GM23338 (cell line): ENCODE measurements at regions not wholly inside any gene's neighbourhood (a gene's known extent, or its start where the extent isn't known, plus 50 kb on each side); places are given as distances from the start of the nearest gene placed in this dataset.

Experiments used
- ATAC-seq: fragments of 200-7000 bp; cut with Tn5 transposase; 3 replicates; pipeline ENCODE4 v1.9.1; 2020
- DNase-seq: peaks from one replicate; pipeline ENCODE4 v3.0.0-alpha.2; 2015; ENCODE audit warnings: low spot score
- H2AFZ ChIP-seq: fragments of 200-600 bp; sonication (generic); 2 replicates; pipeline ENCODE4 v1.8.0; 2016; ENCODE audit warnings: antibody characterized with exemption, mild to moderate bottlenecking, moderate library complexity
- H3F3A ChIP-seq: fragments of 200-600 bp; sonication (generic); replicated peaks from 2 replicates; pipeline ENCODE4 v1.8.0; 2017; ENCODE audit warnings: antibody characterized with exemption, mixed run types, low read depth
- H3K27ac ChIP-seq: fragments of 200-600 bp; sonication (generic); 2 replicates; pipeline ENCODE4 v1.6.1; 2016; ENCODE audit warnings: low read depth
- H3K27me3 ChIP-seq: fragments of 200-600 bp; sonication (generic); 2 replicates; pipeline ENCODE4 v1.8.0; 2016; ENCODE audit warnings: mild to moderate bottlenecking, mixed run types, moderate library complexity; ENCODE audit not compliant: insufficient read depth
- H3K36me3 ChIP-seq: fragments of 200-600 bp; sonication (generic); 2 replicates; pipeline ENCODE4 v1.8.0; 2016; ENCODE audit warnings: mild to moderate bottlenecking; ENCODE audit not compliant: insufficient read depth
- H3K4me1 ChIP-seq: fragments of 200-600 bp; sonication (generic); 2 replicates; pipeline ENCODE4 v1.8.0; 2016; ENCODE audit warnings: mild to moderate bottlenecking, moderate library complexity; ENCODE audit not compliant: insufficient read depth
- H3K4me2 ChIP-seq: fragments of 200-600 bp; sonication (generic); 2 replicates; pipeline ENCODE4 v1.7.1; 2017; ENCODE audit warnings: mixed run types
- H3K4me3 ChIP-seq: fragments of 200-600 bp; sonication (generic); 2 replicates; pipeline ENCODE4 v1.6.1; 2016; ENCODE audit warnings: mixed run types
- H3K79me2 ChIP-seq: fragments of 200-600 bp; sonication (generic); replicated peaks from 2 replicates; pipeline ENCODE4 v1.8.0; 2017; ENCODE audit warnings: mild to moderate bottlenecking; ENCODE audit not compliant: insufficient read depth
- H3K9me2 ChIP-seq: fragments of 200-600 bp; sonication (generic); 2 replicates; pipeline ENCODE4 v1.8.0; 2017; ENCODE audit not compliant: insufficient read depth
- H4K20me1 ChIP-seq: fragments of 200-600 bp; sonication (generic); replicated peaks from 2 replicates; pipeline ENCODE4 v1.8.0; 2017; ENCODE audit warnings: mild to moderate bottlenecking; ENCODE audit not compliant: insufficient read depth
- H3K27ac Mint-ChIP-seq: 2 replicates; pipeline ENCODE4 v1.8.0; 2020; ENCODE audit warnings: inconsistent platforms, mild to moderate bottlenecking, moderate library complexity, mixed read lengths
- H3K27me3 Mint-ChIP-seq: 3 replicates; pipeline ENCODE4 v1.8.0; 2022; ENCODE audit warnings: low read depth, mild to moderate bottlenecking, moderate library complexity, mixed read lengths, inconsistent platforms; ENCODE audit not compliant: insufficient read depth, poor library complexity
- H3K36me3 Mint-ChIP-seq: 3 replicates; pipeline ENCODE4 v1.8.0; 2021; ENCODE audit warnings: low read depth, mild to moderate bottlenecking, inconsistent platforms, moderate library complexity, mixed read lengths
- H3K4me1 Mint-ChIP-seq: 3 replicates; pipeline ENCODE4 v1.8.0; 2020; ENCODE audit warnings: mild to moderate bottlenecking, inconsistent platforms, mixed read lengths
- H3K4me3 Mint-ChIP-seq: 3 replicates; pipeline ENCODE4 v1.8.0; 2021; ENCODE audit warnings: moderate library complexity, mild to moderate bottlenecking, inconsistent platforms, mixed read lengths
- H3K9me3 Mint-ChIP-seq: 3 replicates; pipeline ENCODE4 v1.8.0; 2020; ENCODE audit warnings: moderate library complexity, mild to moderate bottlenecking, inconsistent platforms, mixed read lengths
- EZH2phosphoT487 ChIP-seq: fragments of 200-600 bp; sonication (generic); IDR thresholded peaks from one replicate; pipeline ENCODE4 v1.8.1; 2018; ENCODE audit warnings: antibody characterized with exemption; ENCODE audit not compliant: unreplicated experiment
- JUNB ChIP-seq: IDR thresholded peaks from one replicate; pipeline ENCODE4 v1.6.1; 2016; ENCODE audit warnings: antibody characterized with exemption; ENCODE audit not compliant: unreplicated experiment
- POLR2AphosphoS5 ChIP-seq: IDR thresholded peaks from 2 replicates; pipeline ENCODE4 v1.6.1; 2016; ENCODE audit warnings: antibody characterized with exemption, low read depth
- ZNF114 ChIP-seq: fragments of 250-450 bp; sonication (Bioruptor Pico); IDR thresholded peaks from 2 replicates; pipeline ENCODE4 v1.5.0; 2020; ENCODE audit warnings: mild to moderate bottlenecking, moderate library complexity
- ZNF331 ChIP-seq: fragments of 250-450 bp; sonication (Bioruptor Pico); IDR thresholded peaks from 2 replicates; pipeline ENCODE4 v1.5.0; 2020; ENCODE audit warnings: low read depth, mild to moderate bottlenecking, moderate library complexity
- TF ChIP-seq, protein P1 (sequence below): IDR thresholded peaks from 2 replicates; pipeline ENCODE4 v1.6.1; 2016; ENCODE audit warnings: antibody characterized with exemption
- TF ChIP-seq, protein P2 (sequence below): fragments of 250-450 bp; sonication (Bioruptor Pico); IDR thresholded peaks from 2 replicates; pipeline ENCODE4 v1.5.0; 2020; ENCODE audit warnings: mild to moderate bottlenecking, moderate library complexity
- TF ChIP-seq, protein P3 (sequence below), 2 experiments: fragments of 200-600 bp in 1 of 2; sonication (generic) in 1 of 2; conservative IDR thresholded peaks; 2 replicates each; pipeline versions ENCODE4 v1.5.1 to v1.6.1; 2016 to 2017; ENCODE audit warnings: antibody characterized with exemption in 2 of 2, low read depth in 2 of 2, mild to moderate bottlenecking in 2 of 2, moderate library complexity in 1 of 2

DNA sequence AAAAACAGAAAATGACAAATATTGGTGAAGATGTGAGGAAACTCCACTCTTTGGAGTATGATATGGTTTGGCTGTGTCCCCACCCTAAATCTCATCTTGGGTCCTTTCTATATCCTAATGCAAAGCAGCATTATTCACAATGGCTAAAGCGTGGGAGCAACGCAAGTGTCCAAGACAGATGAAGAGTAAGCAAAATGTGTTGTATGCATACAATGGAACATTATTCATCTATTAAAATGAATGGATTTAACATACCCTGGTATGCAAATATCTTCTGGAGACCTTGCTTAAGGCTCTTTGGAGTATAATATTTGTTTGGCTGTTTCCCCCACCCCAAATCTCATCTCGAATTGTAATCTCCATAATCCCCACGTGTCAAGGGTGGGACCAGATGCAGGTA, 839.8 kb upstream of the POM121L12 start:
- H3K27me3 Mint-ChIP-seq, result peaks cover 2% of the 10 kb centered on the region
- no peak overlapping the region; the same call in 1 of the 2 replicates for H2AFZ ChIP-seq
- no peaks in the 10 kb centered on the region for H3K36me3 ChIP-seq
- H3K27ac ChIP-seq, result no peak overlapping the region
- H3K27ac Mint-ChIP-seq, result no peak overlapping the region
- H3K9me3 Mint-ChIP-seq, result no peaks in the 10 kb centered on the region
- DNase-seq, result no peak
- TF ChIP-seq ZNF114 (no peak), ZNF331 (CRISPR knock-in tag) (no peak), JUNB (no peak), POLR2AphosphoS5 (no peak), EZH2phosphoT487 (no peak)
- TF ChIP-seq, protein P1, sequence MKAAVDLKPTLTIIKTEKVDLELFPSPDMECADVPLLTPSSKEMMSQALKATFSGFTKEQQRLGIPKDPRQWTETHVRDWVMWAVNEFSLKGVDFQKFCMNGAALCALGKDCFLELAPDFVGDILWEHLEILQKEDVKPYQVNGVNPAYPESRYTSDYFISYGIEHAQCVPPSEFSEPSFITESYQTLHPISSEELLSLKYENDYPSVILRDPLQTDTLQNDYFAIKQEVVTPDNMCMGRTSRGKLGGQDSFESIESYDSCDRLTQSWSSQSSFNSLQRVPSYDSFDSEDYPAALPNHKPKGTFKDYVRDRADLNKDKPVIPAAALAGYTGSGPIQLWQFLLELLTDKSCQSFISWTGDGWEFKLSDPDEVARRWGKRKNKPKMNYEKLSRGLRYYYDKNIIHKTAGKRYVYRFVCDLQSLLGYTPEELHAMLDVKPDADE, result no peak
- TF ChIP-seq, protein P2, sequence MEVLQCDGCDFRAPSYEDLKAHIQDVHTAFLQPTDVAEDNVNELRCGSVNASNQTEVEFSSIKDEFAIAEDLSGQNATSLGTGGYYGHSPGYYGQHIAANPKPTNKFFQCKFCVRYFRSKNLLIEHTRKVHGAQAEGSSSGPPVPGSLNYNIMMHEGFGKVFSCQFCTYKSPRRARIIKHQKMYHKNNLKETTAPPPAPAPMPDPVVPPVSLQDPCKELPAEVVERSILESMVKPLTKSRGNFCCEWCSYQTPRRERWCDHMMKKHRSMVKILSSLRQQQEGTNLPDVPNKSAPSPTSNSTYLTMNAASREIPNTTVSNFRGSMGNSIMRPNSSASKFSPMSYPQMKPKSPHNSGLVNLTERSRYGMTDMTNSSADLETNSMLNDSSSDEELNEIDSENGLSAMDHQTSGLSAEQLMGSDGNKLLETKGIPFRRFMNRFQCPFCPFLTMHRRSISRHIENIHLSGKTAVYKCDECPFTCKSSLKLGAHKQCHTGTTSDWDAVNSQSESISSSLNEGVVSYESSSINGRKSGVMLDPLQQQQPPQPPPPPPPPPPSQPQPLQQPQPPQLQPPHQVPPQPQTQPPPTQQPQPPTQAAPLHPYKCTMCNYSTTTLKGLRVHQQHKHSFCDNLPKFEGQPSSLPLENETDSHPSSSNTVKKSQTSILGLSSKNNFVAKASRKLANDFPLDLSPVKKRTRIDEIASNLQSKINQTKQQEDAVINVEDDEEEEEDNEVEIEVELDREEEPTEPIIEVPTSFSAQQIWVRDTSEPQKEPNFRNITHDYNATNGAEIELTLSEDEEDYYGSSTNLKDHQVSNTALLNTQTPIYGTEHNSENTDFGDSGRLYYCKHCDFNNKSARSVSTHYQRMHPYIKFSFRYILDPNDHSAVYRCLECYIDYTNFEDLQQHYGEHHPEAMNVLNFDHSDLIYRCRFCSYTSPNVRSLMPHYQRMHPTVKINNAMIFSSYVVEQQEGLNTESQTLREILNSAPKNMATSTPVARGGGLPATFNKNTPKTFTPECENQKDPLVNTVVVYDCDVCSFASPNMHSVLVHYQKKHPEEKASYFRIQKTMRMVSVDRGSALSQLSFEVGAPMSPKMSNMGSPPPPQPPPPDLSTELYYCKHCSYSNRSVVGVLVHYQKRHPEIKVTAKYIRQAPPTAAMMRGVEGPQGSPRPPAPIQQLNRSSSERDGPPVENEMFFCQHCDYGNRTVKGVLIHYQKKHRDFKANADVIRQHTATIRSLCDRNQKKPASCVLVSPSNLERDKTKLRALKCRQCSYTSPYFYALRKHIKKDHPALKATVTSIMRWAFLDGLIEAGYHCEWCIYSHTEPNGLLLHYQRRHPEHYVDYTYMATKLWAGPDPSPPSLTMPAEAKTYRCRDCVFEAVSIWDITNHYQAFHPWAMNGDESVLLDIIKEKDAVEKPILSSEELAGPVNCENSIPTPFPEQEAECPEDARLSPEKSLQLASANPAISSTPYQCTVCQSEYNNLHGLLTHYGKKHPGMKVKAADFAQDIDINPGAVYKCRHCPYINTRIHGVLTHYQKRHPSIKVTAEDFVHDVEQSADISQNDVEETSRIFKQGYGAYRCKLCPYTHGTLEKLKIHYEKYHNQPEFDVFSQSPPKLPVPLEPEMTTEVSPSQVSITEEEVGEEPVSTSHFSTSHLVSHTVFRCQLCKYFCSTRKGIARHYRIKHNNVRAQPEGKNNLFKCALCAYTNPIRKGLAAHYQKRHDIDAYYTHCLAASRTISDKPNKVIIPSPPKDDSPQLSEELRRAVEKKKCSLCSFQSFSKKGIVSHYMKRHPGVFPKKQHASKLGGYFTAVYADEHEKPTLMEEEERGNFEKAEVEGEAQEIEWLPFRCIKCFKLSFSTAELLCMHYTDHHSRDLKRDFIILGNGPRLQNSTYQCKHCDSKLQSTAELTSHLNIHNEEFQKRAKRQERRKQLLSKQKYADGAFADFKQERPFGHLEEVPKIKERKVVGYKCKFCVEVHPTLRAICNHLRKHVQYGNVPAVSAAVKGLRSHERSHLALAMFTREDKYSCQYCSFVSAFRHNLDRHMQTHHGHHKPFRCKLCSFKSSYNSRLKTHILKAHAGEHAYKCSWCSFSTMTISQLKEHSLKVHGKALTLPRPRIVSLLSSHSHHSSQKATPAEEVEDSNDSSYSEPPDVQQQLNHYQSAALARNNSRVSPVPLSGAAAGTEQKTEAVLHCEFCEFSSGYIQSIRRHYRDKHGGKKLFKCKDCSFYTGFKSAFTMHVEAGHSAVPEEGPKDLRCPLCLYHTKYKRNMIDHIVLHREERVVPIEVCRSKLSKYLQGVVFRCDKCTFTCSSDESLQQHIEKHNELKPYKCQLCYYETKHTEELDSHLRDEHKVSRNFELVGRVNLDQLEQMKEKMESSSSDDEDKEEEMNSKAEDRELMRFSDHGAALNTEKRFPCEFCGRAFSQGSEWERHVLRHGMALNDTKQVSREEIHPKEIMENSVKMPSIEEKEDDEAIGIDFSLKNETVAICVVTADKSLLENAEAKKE (CRISPR knock-in tag), result no peak
- TF ChIP-seq, protein P3, sequence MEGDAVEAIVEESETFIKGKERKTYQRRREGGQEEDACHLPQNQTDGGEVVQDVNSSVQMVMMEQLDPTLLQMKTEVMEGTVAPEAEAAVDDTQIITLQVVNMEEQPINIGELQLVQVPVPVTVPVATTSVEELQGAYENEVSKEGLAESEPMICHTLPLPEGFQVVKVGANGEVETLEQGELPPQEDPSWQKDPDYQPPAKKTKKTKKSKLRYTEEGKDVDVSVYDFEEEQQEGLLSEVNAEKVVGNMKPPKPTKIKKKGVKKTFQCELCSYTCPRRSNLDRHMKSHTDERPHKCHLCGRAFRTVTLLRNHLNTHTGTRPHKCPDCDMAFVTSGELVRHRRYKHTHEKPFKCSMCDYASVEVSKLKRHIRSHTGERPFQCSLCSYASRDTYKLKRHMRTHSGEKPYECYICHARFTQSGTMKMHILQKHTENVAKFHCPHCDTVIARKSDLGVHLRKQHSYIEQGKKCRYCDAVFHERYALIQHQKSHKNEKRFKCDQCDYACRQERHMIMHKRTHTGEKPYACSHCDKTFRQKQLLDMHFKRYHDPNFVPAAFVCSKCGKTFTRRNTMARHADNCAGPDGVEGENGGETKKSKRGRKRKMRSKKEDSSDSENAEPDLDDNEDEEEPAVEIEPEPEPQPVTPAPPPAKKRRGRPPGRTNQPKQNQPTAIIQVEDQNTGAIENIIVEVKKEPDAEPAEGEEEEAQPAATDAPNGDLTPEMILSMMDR (conservative IDR thresholded peaks at IDR 0.05; ENCODE audit: low read depth in 2 of 2), result no peak
- no peaks in the 10 kb centered on the region for H3K36me3 Mint-ChIP-seq
- H3K4me1 ChIP-seq, result no peaks in the 10 kb centered on the region
- H4K20me1 ChIP-seq, result no peaks in the 10 kb centered on the region
- H3K4me2 ChIP-seq, result no peak overlapping the region
- no peak for ATAC-seq
- no peaks in the 10 kb centered on the region for H3K27me3 ChIP-seq
- H3K79me2 ChIP-seq, result no peaks in the 10 kb centered on the region
- H3K4me3 Mint-ChIP-seq, result no peak overlapping the region
- no peaks in the 10 kb centered on the region for H3K4me1 Mint-ChIP-seq
- peaks cover 3% of the 10 kb centered on the region for H3K9me2 ChIP-seq
- H3K4me3 ChIP-seq, result no peak overlapping the region
- no peaks in the 10 kb centered on the region for H3F3A ChIP-seq
